Caco-2 (cell line): ENCODE measurements at regions not wholly inside any gene's neighbourhood (a gene's known extent, or its start where the extent isn't known, plus 50 kb on each side); places are given as distances from the start of the nearest gene placed in this dataset.

Source experiments
- BruUV-seq: library from RNA; stranded (reverse); fragments of 400-500 nt; replicated peaks from 2 replicates; lab custom pipeline; 2021; lab: Mats Ljungman, UMichigan
- CTCF ChIA-PET: fragments of 300-600 bp; sonication (Branson Sonifier 250); formaldehyde crosslinking; loops from one replicate; lab custom pipeline; 2022; ENCODE audit warnings: antibody characterized with exemption; lab: Charles Lee
- POLR2A ChIA-PET: fragments of 300-600 bp; sonication (Branson Sonifier 250); formaldehyde crosslinking; loops from one replicate; lab custom pipeline; 2022; ENCODE audit warnings: antibody characterized with exemption; lab: Charles Lee
- DNase-seq, 2 experiments: peaks; one replicate each; pipeline versions ENCODE4 v3.0.0 to v3.0.0-alpha.2; 2020 to 2022
- H3K27me3 ChIP-seq: replicated peaks from 2 replicates; pipeline ENCODE4 v1.6.0; 2011; ENCODE audit warnings: low read length; ENCODE audit not compliant: control insufficient read depth, insufficient read depth
- H3K36me3 ChIP-seq: 2 replicates; pipeline ENCODE4 v1.5.1; 2011; ENCODE audit warnings: low read length; ENCODE audit not compliant: control insufficient read depth, insufficient read depth
- H3K4me1 ChIP-seq: fragments of 250-450 bp; sonication (Bioruptor Pico); 2 replicates; pipeline ENCODE4 v1.5.1; 2020; ENCODE audit warnings: mild to moderate bottlenecking
- H3K4me3 ChIP-seq: 2 replicates; pipeline ENCODE4 v1.5.1; 2011; ENCODE audit warnings: low read depth, mild to moderate bottlenecking, control low read depth, low read length
- H3K9me3 ChIP-seq: fragments of 250-450 bp; sonication (Bioruptor Pico); 2 replicates; pipeline ENCODE4 v1.5.1; 2020; ENCODE audit warnings: mild to moderate bottlenecking, moderate library complexity
- H3K27ac Mint-ChIP-seq: one replicate; pipeline ENCODE4 v1.8.0; 2022; ENCODE audit warnings: mixed read lengths; ENCODE audit not compliant: unreplicated experiment
- H3K27me3 Mint-ChIP-seq: one replicate; pipeline ENCODE4 v1.8.0; 2022; ENCODE audit warnings: mixed read lengths; ENCODE audit not compliant: insufficient read depth, unreplicated experiment
- H3K36me3 Mint-ChIP-seq: one replicate; pipeline ENCODE4 v1.8.0; 2022; ENCODE audit warnings: mild to moderate bottlenecking, mixed read lengths; ENCODE audit not compliant: insufficient read depth, unreplicated experiment
- H3K4me1 Mint-ChIP-seq: one replicate; pipeline ENCODE4 v1.8.0; 2022; ENCODE audit warnings: low read depth, mixed read lengths; ENCODE audit not compliant: unreplicated experiment
- H3K4me3 Mint-ChIP-seq: one replicate; pipeline ENCODE4 v1.8.0; 2022; ENCODE audit warnings: mild to moderate bottlenecking, moderate library complexity, mixed read lengths; ENCODE audit not compliant: unreplicated experiment
- H3K9me3 Mint-ChIP-seq: one replicate; pipeline ENCODE4 v1.8.0; 2022; ENCODE audit warnings: mixed read lengths; ENCODE audit not compliant: unreplicated experiment
- intact Hi-C: fragments of 100-400 bp; cut with micrococcal nuclease; formaldehyde crosslinking; loops from one replicate; pipeline ENCODE4 v1.10.0; 2022; ENCODE audit not compliant: unreplicated experiment
- TF ChIP-seq, protein P1 (sequence below), 2 experiments: fragments of 200-600 bp in 1 of 2; IDR thresholded peaks; 1 replicate in 1 of 2; 2 replicates in 1 of 2; pipeline versions ENCODE4 v1.5.1 to v1.8.0; 2011 to 2022; ENCODE audit warnings: antibody characterized with exemption in 1 of 2, control low read depth in 1 of 2, inconsistent platforms in 1 of 2, low read depth in 1 of 2, low read length in 1 of 2, mild to moderate bottlenecking in 1 of 2, moderate library complexity in 1 of 2; ENCODE audit not compliant: insufficient read depth in 1 of 2, severe bottlenecking in 1 of 2, unreplicated experiment in 1 of 2

DNA sequence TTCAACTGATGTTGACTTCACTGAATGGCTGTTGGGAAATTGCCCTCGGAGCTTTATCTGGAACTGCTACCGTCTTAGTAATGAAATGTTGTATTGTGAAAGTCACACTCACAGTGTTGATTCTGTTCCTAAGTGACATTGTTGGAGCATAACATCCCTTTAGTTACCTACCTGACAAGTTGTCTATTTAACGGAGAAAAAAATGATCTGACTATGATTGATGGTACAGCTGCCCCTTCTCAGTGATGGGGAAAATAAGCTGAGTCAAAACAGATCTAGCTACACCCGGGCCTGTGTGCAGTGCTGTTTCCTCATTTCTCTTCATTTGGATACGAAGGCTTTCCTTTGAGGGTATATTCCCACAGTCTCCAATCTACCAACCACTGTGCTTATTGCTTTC, 472.3 kb upstream of the BRINP3 start:
- Histone ChIP-seq H3K4me3 (no peak overlapping the region), H3K4me1 (no peaks in the 10 kb centered on the region), H3K27me3 (no peaks in the 10 kb centered on the region), H3K36me3 (no peaks in the 10 kb centered on the region), H3K9me3 (no peaks in the 10 kb centered on the region)
- H3K4me3 Mint-ChIP-seq = no peak overlapping the region
- TF ChIP-seq, protein P1, sequence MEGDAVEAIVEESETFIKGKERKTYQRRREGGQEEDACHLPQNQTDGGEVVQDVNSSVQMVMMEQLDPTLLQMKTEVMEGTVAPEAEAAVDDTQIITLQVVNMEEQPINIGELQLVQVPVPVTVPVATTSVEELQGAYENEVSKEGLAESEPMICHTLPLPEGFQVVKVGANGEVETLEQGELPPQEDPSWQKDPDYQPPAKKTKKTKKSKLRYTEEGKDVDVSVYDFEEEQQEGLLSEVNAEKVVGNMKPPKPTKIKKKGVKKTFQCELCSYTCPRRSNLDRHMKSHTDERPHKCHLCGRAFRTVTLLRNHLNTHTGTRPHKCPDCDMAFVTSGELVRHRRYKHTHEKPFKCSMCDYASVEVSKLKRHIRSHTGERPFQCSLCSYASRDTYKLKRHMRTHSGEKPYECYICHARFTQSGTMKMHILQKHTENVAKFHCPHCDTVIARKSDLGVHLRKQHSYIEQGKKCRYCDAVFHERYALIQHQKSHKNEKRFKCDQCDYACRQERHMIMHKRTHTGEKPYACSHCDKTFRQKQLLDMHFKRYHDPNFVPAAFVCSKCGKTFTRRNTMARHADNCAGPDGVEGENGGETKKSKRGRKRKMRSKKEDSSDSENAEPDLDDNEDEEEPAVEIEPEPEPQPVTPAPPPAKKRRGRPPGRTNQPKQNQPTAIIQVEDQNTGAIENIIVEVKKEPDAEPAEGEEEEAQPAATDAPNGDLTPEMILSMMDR (IDR thresholded peaks at IDR 0.05; ENCODE audit: insufficient read depth in 1 of 2, low read depth in 1 of 2, low read length in 1 of 2, severe bottlenecking in 1 of 2, unreplicated experiment in 1 of 2) = no peak
- H3K27me3 Mint-ChIP-seq = peaks cover 4% of the 10 kb centered on the region
- intact Hi-C loops = no loop called here
- H3K4me1 Mint-ChIP-seq = no peaks in the 10 kb centered on the region
- no peak for DNase-seq
- H3K27ac Mint-ChIP-seq = no peak overlapping the region
- BruUV-seq = no TSS peak
- H3K9me3 Mint-ChIP-seq = no peaks in the 10 kb centered on the region
- POLR2A ChIA-PET = no interaction called here
- no peaks in the 10 kb centered on the region for H3K36me3 Mint-ChIP-seq
- CTCF ChIA-PET = no interaction called here

DNA sequence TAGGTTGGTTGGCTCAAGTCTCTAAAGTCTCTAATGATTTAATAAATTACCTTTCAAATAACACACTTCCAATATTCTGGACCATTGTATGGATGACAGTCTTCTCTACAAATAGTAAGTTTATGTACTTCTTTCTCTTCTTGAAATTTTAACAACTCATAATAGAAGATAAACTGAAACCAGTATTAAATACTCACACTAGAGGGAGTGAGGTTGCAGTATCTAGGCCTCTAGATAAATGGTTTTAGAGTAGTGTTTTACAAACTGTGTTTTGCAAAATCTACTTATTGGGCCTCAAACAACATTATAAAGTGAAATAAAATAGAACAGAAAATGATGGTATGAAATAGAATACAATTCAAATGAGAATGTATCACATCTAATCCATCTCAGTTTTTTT, 479.9 kb upstream of the BRINP3 start:
- intact Hi-C loops = no loop called here
- Mint-ChIP-seq H3K27me3 (no peaks in the 10 kb centered on the region), H3K36me3 (no peaks in the 10 kb centered on the region), H3K4me1 (no peaks in the 10 kb centered on the region), H3K27ac (no peak overlapping the region), H3K4me3 (no peak overlapping the region), H3K9me3 (no peaks in the 10 kb centered on the region)
- CTCF ChIA-PET = no interaction called here
- no peaks in the 10 kb centered on the region for H3K27me3 ChIP-seq
- H3K9me3 ChIP-seq = no peaks in the 10 kb centered on the region
- no TSS peak for BruUV-seq
- no peak for DNase-seq
- no peak overlapping the region for H3K4me3 ChIP-seq
- H3K36me3 ChIP-seq = no peaks in the 10 kb centered on the region
- H3K4me1 ChIP-seq = no peaks in the 10 kb centered on the region
- TF ChIP-seq, protein P1 (IDR thresholded peaks at IDR 0.05; ENCODE audit: insufficient read depth in 1 of 2, low read depth in 1 of 2, low read length in 1 of 2, severe bottlenecking in 1 of 2, unreplicated experiment in 1 of 2) = no peak
- POLR2A ChIA-PET = no interaction called here

DNA sequence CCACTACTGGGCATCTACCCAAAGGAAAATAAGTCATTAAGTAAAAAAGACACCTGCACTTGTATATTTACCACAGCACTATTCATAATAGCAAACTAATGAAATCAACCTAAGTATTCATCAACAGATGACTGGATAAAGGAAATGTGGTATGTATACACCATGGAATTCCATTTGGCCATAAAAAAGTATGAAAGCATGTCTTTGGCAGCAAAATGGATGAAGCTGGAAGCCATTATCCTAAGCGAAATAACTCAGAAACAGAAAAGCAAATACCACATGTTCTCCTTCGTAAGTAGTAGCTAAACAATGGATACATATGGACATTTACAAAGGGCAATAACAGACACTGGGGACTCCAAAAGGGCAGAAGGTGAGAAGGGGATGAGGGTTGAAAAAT, 485.7 kb upstream of the BRINP3 start:
- no peaks in the 10 kb centered on the region for H3K36me3 Mint-ChIP-seq
- H3K4me1 ChIP-seq = no peaks in the 10 kb centered on the region
- DNase-seq = no peak
- H3K27me3 ChIP-seq = no peaks in the 10 kb centered on the region
- ChIA-PET CTCF (no interaction called here), POLR2A (no interaction called here)
- intact Hi-C loops = no loop called here
- H3K9me3 Mint-ChIP-seq = no peaks in the 10 kb centered on the region
- no peak overlapping the region for H3K4me3 ChIP-seq
- no TSS peak for BruUV-seq
- H3K27me3 Mint-ChIP-seq = no peaks in the 10 kb centered on the region
- H3K4me3 Mint-ChIP-seq = no peak overlapping the region
- TF ChIP-seq, protein P1 (IDR thresholded peaks at IDR 0.05; ENCODE audit: insufficient read depth in 1 of 2, low read depth in 1 of 2, low read length in 1 of 2, severe bottlenecking in 1 of 2, unreplicated experiment in 1 of 2) = no peak
- H3K27ac Mint-ChIP-seq = no peak overlapping the region
- H3K36me3 ChIP-seq = no peaks in the 10 kb centered on the region
- no peaks in the 10 kb centered on the region for H3K9me3 ChIP-seq
- H3K4me1 Mint-ChIP-seq = no peaks in the 10 kb centered on the region
